Right atrium auricular region (tissue), 2 donors: ENCODE measurements at regions not wholly inside any gene's neighbourhood (a gene's known extent, or its start where the extent isn't known, plus 50 kb on each side); places are given as distances from the start of the nearest gene placed in this dataset.
"Not testable (repeated sequence)": the region's sequence is repeated elsewhere in the genome, so short reads cannot be mapped to it uniquely, and the experiment has no call there.

Experiments
- DNase-seq: peaks from one replicate; pipeline ENCODE4 v3.0.0-alpha.2; 2019; ENCODE audit warnings: low spot score
- H3K27ac ChIP-seq, 2 donors: fragments of 200-600 bp; sonication (generic); 1 replicate in 1 of 2; 2 replicates in 1 of 2; pipeline ENCODE4 v1.5.1; 2016 to 2019
- H3K27me3 ChIP-seq, 2 donors: fragments of 200-600 bp; sonication (generic); one replicate each; pipeline versions ENCODE4 v1.5.1 to v1.6.0; 2017 to 2019
- H3K36me3 ChIP-seq: fragments of 200-600 bp; sonication (generic); one replicate; pipeline ENCODE4 v1.5.1; 2016
- H3K4me1 ChIP-seq, 2 donors: fragments of 200-600 bp; sonication (generic); one replicate each; pipeline versions ENCODE4 v1.5.1 to v1.6.0; 2017 to 2019
- H3K4me3 ChIP-seq, 2 donors: fragments of 200-600 bp; sonication (generic); 1 replicate in 1 of 2; 2 replicates in 1 of 2; pipeline ENCODE4 v1.5.1; 2017 to 2019; ENCODE audit warnings: mild to moderate bottlenecking in 1 of 2, moderate library complexity in 1 of 2
- H3K9me3 ChIP-seq, 2 donors: fragments of 200-600 bp; sonication (generic); one replicate each; pipeline ENCODE4 v1.5.1; 2019
- TF ChIP-seq, protein P1 (sequence below), 2 donors: fragments of 200-600 bp; sonication (generic); IDR thresholded peaks; one replicate each; pipeline ENCODE4 v1.5.1; 2019; ENCODE audit warnings: antibody characterized with exemption in 2 of 2

DNA sequence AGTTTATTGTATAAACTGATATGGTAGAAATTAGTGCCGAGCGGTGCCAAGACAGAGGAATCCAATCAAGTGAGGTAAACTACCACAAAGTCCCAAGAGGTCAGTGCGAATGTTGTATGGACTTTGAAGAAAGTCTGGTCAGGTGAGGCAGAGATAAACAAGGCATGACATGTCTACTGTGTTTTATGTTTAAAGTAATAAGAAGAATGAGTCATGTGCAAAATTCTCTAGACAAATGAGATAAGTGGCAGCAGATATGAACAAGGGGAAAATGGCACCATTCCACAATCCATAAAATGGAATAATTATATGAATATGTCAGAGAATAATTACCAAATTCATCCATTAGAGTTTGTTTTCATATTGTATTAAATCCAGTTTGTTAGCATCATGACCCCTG lies 364.1 kb upstream of the CCNH start:
- Histone ChIP-seq H3K27me3 (no peaks in the 10 kb centered on the region), H3K4me1 (no peaks in the 10 kb centered on the region), H3K27ac (no peak overlapping the region), H3K36me3 (no peaks in the 10 kb centered on the region), H3K4me3 (no peak overlapping the region), H3K9me3 (no peaks in the 10 kb centered on the region)
- TF ChIP-seq, protein P1, sequence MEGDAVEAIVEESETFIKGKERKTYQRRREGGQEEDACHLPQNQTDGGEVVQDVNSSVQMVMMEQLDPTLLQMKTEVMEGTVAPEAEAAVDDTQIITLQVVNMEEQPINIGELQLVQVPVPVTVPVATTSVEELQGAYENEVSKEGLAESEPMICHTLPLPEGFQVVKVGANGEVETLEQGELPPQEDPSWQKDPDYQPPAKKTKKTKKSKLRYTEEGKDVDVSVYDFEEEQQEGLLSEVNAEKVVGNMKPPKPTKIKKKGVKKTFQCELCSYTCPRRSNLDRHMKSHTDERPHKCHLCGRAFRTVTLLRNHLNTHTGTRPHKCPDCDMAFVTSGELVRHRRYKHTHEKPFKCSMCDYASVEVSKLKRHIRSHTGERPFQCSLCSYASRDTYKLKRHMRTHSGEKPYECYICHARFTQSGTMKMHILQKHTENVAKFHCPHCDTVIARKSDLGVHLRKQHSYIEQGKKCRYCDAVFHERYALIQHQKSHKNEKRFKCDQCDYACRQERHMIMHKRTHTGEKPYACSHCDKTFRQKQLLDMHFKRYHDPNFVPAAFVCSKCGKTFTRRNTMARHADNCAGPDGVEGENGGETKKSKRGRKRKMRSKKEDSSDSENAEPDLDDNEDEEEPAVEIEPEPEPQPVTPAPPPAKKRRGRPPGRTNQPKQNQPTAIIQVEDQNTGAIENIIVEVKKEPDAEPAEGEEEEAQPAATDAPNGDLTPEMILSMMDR (IDR thresholded peaks at IDR 0.05) = no peak
- no peak for DNase-seq

- DNase-seq, H3K27me3 ChIP-seq, H3K4me1 ChIP-seq, H3K36me3 ChIP-seq, H3K9me3 ChIP-seq, H3K27ac ChIP-seq, H3K4me3 ChIP-seq: not testable (repeated sequence)
Observed at GRCh38 chr5:87776302-87776701, 363.6 kb upstream of the CCNH start.

GRCh38 chr5:87775228-87775627 lies 362.5 kb upstream of the CCNH start:
- Histone ChIP-seq H3K4me1 (no peaks in the 10 kb centered on the region), H3K4me3 (no peak overlapping the region), H3K36me3 (no peaks in the 10 kb centered on the region), H3K27me3 (peaks cover 0 to 3% of the 10 kb centered on the region in 2 donors), H3K27ac (no peak overlapping the region), H3K9me3 (no peaks in the 10 kb centered on the region)
- TF ChIP-seq, protein P1 (IDR thresholded peaks at IDR 0.05) = no peak
- no peak for DNase-seq

DNA sequence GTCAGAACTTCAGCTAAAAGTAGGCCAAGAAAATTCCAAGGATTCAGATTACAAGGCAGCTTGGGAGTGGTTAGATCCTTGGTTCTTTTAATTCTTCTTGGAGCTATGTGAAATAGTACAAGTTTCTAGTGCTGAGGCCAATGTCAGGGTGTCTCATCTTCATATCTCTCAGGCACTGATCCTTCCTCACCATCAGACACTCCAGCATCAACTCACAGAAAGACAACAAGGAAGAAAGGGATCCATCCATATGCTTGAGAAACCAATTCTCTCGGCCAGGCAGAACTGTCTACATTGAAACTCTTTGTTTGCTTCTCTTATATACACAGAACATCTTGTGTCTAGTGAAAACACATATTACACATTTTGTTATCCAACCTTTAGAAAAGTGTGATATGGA lies 362.1 kb upstream of the CCNH start:
- TF ChIP-seq, protein P1 (IDR thresholded peaks at IDR 0.05) = no peak
- Histone ChIP-seq H3K27me3 (peaks cover 0 to 3% of the 10 kb centered on the region in 2 donors), H3K36me3 (no peaks in the 10 kb centered on the region), H3K4me3 (no peak overlapping the region), H3K9me3 (no peaks in the 10 kb centered on the region), H3K4me1 (no peaks in the 10 kb centered on the region), H3K27ac (no peak overlapping the region)
- DNase-seq = no peak

DNA sequence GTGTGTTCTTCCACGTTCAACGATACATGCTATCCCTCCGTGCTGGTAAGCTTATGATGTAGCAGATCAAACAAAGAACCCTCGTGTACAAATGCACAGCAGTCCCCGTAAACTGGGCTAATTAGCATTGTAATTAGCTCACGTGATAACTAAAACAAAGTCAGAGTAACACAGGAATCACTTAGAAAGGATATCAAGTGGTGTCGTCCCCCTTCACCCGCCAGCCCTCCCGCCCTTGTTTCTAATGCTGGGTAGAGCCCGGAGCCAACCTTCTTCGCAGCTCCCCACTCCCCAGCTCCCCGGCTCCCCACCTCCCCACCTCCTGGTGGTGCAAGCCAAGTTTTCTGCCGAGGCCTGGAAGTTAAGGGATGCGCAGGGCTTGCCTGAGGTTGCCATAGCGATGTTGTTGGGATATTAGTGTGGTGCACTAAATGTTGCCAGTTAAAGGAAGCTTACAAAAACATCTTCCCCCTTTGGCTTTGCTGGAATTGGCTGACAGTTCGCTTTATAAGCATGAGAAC lies 357.9 kb upstream of the CCNH start:
- H3K9me3 ChIP-seq = no peaks in the 10 kb centered on the region
- no peaks in the 10 kb centered on the region for H3K36me3 ChIP-seq
- no peak for DNase-seq
- H3K27me3 ChIP-seq = peaks cover 0 to 3% of the 10 kb centered on the region in 2 donors
- H3K4me1 ChIP-seq = no peaks in the 10 kb centered on the region
- H3K4me3 ChIP-seq = no peak overlapping the region
- TF ChIP-seq, protein P1 (IDR thresholded peaks at IDR 0.05) = no peak
- H3K27ac ChIP-seq = no peak overlapping the region

DNA sequence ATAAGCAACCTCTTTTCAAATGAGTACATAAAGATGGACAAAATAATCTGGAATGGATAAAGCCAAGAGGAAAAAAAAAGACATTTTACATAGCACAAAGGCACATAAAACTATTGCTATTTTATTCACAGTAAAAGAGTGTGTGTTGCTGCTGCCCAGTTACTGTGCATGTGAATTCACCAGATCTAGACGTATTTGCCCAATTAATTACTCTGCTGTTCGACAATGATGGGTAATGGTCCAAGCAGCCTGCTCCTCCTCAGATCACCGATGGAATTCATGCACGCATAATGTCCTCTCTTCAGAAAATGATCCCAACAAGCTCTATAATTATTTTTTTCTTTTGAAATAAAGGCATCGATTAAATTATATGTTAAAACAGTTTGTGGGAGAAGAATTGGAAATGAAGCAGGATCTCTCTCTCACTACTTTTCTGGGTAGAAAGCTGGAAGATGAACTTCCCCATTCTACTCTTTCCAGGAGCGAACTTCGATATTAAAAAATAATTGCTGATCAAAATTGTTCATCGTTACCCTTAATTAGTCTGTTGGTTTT lies 357.4 kb upstream of the CCNH start:
- H3K4me3 ChIP-seq = no peak overlapping the region
- TF ChIP-seq, protein P1 (IDR thresholded peaks at IDR 0.05) = no peak
- H3K27me3 ChIP-seq = peaks cover 0 to 3% of the 10 kb centered on the region in 2 donors

More for the DNA sequence above, 357.4 kb upstream of the CCNH start:
- Histone ChIP-seq H3K9me3 (no peaks in the 10 kb centered on the region), H3K27ac (no peak overlapping the region), H3K4me1 (no peaks in the 10 kb centered on the region), H3K36me3 (no peaks in the 10 kb centered on the region)
- DNase-seq = no peak
